OCI-LY7 (cell line): ENCODE measurements at regions not wholly inside any gene's neighbourhood (a gene's known extent, or its start where the extent isn't known, plus 50 kb on each side); places are given as distances from the start of the nearest gene placed in this dataset.

Source experiments
- BruUV-seq: library from RNA; stranded (reverse); fragments of 400-500 nt; replicated peaks from 2 replicates; lab custom pipeline; 2021; lab: Mats Ljungman, UMichigan
- CTCF ChIA-PET: fragments of 300-600 bp; sonication (Branson Sonifier 250); formaldehyde crosslinking; loops from one replicate; lab custom pipeline; 2022; ENCODE audit warnings: antibody characterized with exemption; ENCODE audit not compliant: unreplicated experiment; lab: Charles Lee
- POLR2A ChIA-PET: fragments of 300-600 bp; sonication (Branson Sonifier 250); formaldehyde crosslinking; loops from one replicate; lab custom pipeline; 2022; ENCODE audit warnings: antibody characterized with exemption; lab: Charles Lee
- DNase-seq: peaks from one replicate; pipeline ENCODE4 v3.0.0-alpha.2; 2015; ENCODE audit warnings: low spot score
- H2AFZ ChIP-seq: fragments of 200-600 bp; sonication (generic), shearing (Covaris generic); 2 replicates; pipeline ENCODE4 v1.6.1; 2014; ENCODE audit warnings: mild to moderate bottlenecking, antibody characterized with exemption, low read length, moderate library complexity
- H3K27ac ChIP-seq: fragments of 200-600 bp; sonication (generic); 2 replicates; pipeline ENCODE4 v1.5.1; 2014; ENCODE audit warnings: mixed run types, low read depth, mild to moderate bottlenecking, moderate library complexity, low read length, inconsistent platforms; ENCODE audit not compliant: poor library complexity, severe bottlenecking
- H3K36me3 ChIP-seq: fragments of 200-600 bp; sonication (generic); 2 replicates; pipeline ENCODE4 v1.6.1; 2014; ENCODE audit warnings: mild to moderate bottlenecking, antibody characterized with exemption, low read length, moderate library complexity, mixed read lengths; ENCODE audit not compliant: insufficient read depth
- H3K4me1 ChIP-seq: fragments of 200-600 bp; sonication (generic); 2 replicates; pipeline ENCODE4 v1.5.1; 2014; ENCODE audit warnings: mild to moderate bottlenecking, low read length; ENCODE audit not compliant: insufficient read depth, poor library complexity, severe bottlenecking
- H3K4me2 ChIP-seq: fragments of 200-600 bp; sonication (generic); 2 replicates; pipeline ENCODE4 v1.6.1; 2014; ENCODE audit warnings: mild to moderate bottlenecking, low read length
- H3K4me3 ChIP-seq: fragments of 200-600 bp; sonication (generic); 2 replicates; pipeline ENCODE4 v1.5.1; 2014; ENCODE audit warnings: mild to moderate bottlenecking, low read depth, low read length; ENCODE audit not compliant: poor library complexity, severe bottlenecking
- H3K79me2 ChIP-seq: fragments of 200-600 bp; sonication (generic); 2 replicates; pipeline ENCODE4 v1.6.1; 2016; ENCODE audit warnings: low read depth, mild to moderate bottlenecking, low read length, moderate library complexity, mixed read lengths; ENCODE audit not compliant: insufficient read depth
- H3K9me2 ChIP-seq: fragments of 200-600 bp; sonication (generic); 2 replicates; pipeline ENCODE4 v1.6.1; 2016; ENCODE audit warnings: mild to moderate bottlenecking, low read length, mixed read lengths; ENCODE audit not compliant: insufficient read depth
- H3K9me3 ChIP-seq: fragments of 200-600 bp; sonication (generic); 2 replicates; pipeline ENCODE4 v1.6.1; 2014; ENCODE audit warnings: mild to moderate bottlenecking, mixed run types, low read length, mixed read lengths
- H4K20me1 ChIP-seq: fragments of 200-600 bp; sonication (generic); 2 replicates; pipeline ENCODE4 v1.6.1; 2014; ENCODE audit warnings: mild to moderate bottlenecking, antibody characterized with exemption, low read length, moderate library complexity, mixed read lengths; ENCODE audit not compliant: insufficient read depth
- EZH2phosphoT487 ChIP-seq: fragments of 200-600 bp; sonication (generic); IDR thresholded peaks from 2 replicates; pipeline ENCODE4 v1.6.1; 2018; ENCODE audit warnings: low read depth, borderline replicate concordance, mild to moderate bottlenecking, mixed run types, antibody characterized with exemption, low read length, moderate library complexity, mixed read lengths
- intact Hi-C: fragments of 100-400 bp; cut with micrococcal nuclease; formaldehyde crosslinking; loops from one replicate; pipeline ENCODE4 v1.10.0; 2022; ENCODE audit not compliant: unreplicated experiment
- TF ChIP-seq, protein P1 (sequence below): fragments of 200-600 bp; sonication (generic); conservative IDR thresholded peaks from 2 replicates; pipeline ENCODE4 v1.5.1; 2014; ENCODE audit warnings: mild to moderate bottlenecking, antibody characterized with exemption, low read length, moderate library complexity, mixed read lengths

DNA sequence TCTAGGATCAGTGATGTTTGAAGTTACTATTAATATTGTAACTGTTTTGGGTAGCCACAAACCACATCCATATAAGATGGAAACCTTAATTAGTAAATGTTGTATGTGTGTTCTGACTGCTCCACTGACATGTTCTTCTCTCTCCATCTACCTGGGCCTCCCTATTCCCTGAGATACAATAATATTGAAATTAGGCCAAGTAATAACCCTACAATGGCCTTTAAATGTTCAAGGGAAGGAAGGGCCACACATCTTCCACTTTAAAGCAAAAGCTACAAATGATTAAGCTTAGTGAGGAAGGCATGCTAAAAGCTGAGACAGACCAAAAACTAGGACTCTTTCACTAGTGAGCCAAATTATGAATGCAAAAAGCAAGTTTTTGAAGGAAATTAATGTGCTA lies 176.4 kb upstream of the ANK3 start:
- H3K4me1 ChIP-seq, result no peaks in the 10 kb centered on the region
- H3K9me3 ChIP-seq, result no peaks in the 10 kb centered on the region
- no peaks in the 10 kb centered on the region for H3K9me2 ChIP-seq
- intact Hi-C loops, result no loop called here
- no peaks in the 10 kb centered on the region for H4K20me1 ChIP-seq
- DNase-seq, result no peak
- BruUV-seq, result no TSS peak
- no peak for TF ChIP-seq EZH2phosphoT487
- TF ChIP-seq, protein P1, sequence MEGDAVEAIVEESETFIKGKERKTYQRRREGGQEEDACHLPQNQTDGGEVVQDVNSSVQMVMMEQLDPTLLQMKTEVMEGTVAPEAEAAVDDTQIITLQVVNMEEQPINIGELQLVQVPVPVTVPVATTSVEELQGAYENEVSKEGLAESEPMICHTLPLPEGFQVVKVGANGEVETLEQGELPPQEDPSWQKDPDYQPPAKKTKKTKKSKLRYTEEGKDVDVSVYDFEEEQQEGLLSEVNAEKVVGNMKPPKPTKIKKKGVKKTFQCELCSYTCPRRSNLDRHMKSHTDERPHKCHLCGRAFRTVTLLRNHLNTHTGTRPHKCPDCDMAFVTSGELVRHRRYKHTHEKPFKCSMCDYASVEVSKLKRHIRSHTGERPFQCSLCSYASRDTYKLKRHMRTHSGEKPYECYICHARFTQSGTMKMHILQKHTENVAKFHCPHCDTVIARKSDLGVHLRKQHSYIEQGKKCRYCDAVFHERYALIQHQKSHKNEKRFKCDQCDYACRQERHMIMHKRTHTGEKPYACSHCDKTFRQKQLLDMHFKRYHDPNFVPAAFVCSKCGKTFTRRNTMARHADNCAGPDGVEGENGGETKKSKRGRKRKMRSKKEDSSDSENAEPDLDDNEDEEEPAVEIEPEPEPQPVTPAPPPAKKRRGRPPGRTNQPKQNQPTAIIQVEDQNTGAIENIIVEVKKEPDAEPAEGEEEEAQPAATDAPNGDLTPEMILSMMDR, result no peak
- CTCF ChIA-PET, result no interaction called here
- H3K4me2 ChIP-seq, result no peak overlapping the region
- H3K36me3 ChIP-seq, result no peaks in the 10 kb centered on the region
- POLR2A ChIA-PET, result interaction anchor here (1.3 kb wide), 1 partner anchor 34 kb away, joined by 4 read pairs; no protein-coding TSS in a partner anchor
- H3K4me3 ChIP-seq, result no peak overlapping the region
- H3K27ac ChIP-seq, result no peak overlapping the region
- no peaks in the 10 kb centered on the region for H3K79me2 ChIP-seq
- H2AFZ ChIP-seq, result no peak overlapping the region

DNA sequence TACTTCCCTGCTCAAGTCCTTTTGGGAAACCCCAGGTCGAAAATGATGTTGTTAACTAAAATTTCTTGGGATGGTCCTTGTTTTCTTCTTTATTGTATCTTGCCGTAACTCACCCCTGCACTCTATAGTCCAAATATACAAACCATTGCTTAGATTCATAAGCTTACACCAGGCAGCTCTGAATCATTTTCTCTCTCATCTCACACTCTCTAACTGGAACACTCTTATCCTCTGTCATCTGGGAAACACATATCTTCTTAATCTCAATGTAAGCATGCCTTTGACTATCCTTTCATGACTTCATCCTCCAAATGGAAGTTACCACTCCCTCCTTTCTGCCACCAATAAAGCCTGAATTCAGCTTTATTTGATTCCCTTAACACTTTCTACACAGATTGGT lies 175.8 kb upstream of the ANK3 start:
- no peak overlapping the region for H3K27ac ChIP-seq
- TF ChIP-seq, protein P1, result no peak
- TF ChIP-seq EZH2phosphoT487, result no peak
- H3K9me2 ChIP-seq, result no peaks in the 10 kb centered on the region
- ChIA-PET POLR2A (interaction anchor here (1.3 kb wide), 1 partner anchor 35 kb away, joined by 4 read pairs; no protein-coding TSS in a partner anchor), CTCF (no interaction called here)
- no peaks in the 10 kb centered on the region for H3K79me2 ChIP-seq
- H3K4me1 ChIP-seq, result no peaks in the 10 kb centered on the region
- no peaks in the 10 kb centered on the region for H3K36me3 ChIP-seq
- H3K9me3 ChIP-seq, result no peaks in the 10 kb centered on the region
- no TSS peak for BruUV-seq
- H3K4me3 ChIP-seq, result no peak overlapping the region
- no peak overlapping the region for H2AFZ ChIP-seq
- no peak overlapping the region for H3K4me2 ChIP-seq
- H4K20me1 ChIP-seq, result no peaks in the 10 kb centered on the region
- intact Hi-C loops, result no loop called here
- no peak for DNase-seq

DNA sequence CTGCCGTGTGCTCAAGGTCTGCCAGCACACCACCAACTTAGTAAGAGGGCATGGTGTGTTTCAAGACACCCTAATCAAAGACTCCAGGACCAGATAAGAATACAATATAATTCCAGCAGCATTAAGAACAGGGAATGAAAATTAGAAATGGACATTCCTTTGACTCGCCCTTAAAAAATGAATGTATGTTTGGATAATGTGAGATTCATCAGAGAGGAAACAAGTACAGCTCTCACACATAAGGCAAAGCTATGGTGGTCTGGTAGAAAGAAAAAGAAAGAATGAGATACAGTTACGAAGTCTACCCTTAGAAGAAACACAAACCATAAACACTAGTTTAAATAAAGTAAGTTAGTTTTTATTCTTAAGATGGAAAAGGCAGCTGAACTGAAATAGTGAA lies 174.8 kb upstream of the ANK3 start:
- H3K4me1 ChIP-seq, result no peaks in the 10 kb centered on the region
- intact Hi-C loops, result no loop called here
- TF ChIP-seq EZH2phosphoT487, result no peak
- no peak overlapping the region for H3K4me2 ChIP-seq
- no peaks in the 10 kb centered on the region for H4K20me1 ChIP-seq
- H3K9me3 ChIP-seq, result no peaks in the 10 kb centered on the region
- no peaks in the 10 kb centered on the region for H3K9me2 ChIP-seq
- H3K36me3 ChIP-seq, result no peaks in the 10 kb centered on the region
- H3K79me2 ChIP-seq, result no peaks in the 10 kb centered on the region
- no TSS peak for BruUV-seq
- H3K4me3 ChIP-seq, result no peak overlapping the region
- H2AFZ ChIP-seq, result no peak overlapping the region
- POLR2A ChIA-PET, result no interaction called here
- CTCF ChIA-PET, result no interaction called here
- H3K27ac ChIP-seq, result no peak overlapping the region
- no peak for DNase-seq
